ENCODE measurements at regions not wholly inside any gene's neighbourhood (a gene's known extent, or its start where the extent isn't known, plus 50 kb on each side); places are given as distances from the start of the nearest gene placed in this dataset.

GRCh38 chr5:155912291-155912690 is 414.7 kb upstream of the SGCD start:
- Histone ChIP-seq H2AFZ (ENCODE audit: low read depth, low read length, poor library complexity, severe bottlenecking) (no peak overlapping the region), H4K20me1 (ENCODE audit: insufficient read depth) (no peaks in the 10 kb centered on the region), H3K4me2 (ENCODE audit: low read length) (no peak overlapping the region), H3K79me2 (ENCODE audit: insufficient read depth, low read length) (no peaks in the 10 kb centered on the region), H3K27me3 (ENCODE audit: insufficient read depth, low read length) (no peaks in the 10 kb centered on the region), H3K9me3 (ENCODE audit: control insufficient read depth in 1 of 2, insufficient read depth in 1 of 2, low read depth in 1 of 2, low read length in 2 of 2) (peaks cover 0 to 4% of the 10 kb centered on the region in 2 experiments; a peak in 2 of 4 replicates), H3K36me3 (ENCODE audit: control insufficient read depth in 1 of 2, insufficient read depth in 2 of 2, low read length in 2 of 2) (no peaks in the 10 kb centered on the region), H3K27ac (ENCODE audit: low read depth, low read length) (no peak overlapping the region), H3K9ac (ENCODE audit: low read length) (no peak overlapping the region), H3K9me2 (ENCODE audit: insufficient read depth) (no peaks in the 10 kb centered on the region), H3K4me1 (ENCODE audit: control insufficient read depth in 1 of 2, insufficient read depth in 2 of 2, low read length in 2 of 2) (no peaks in the 10 kb centered on the region), H3K4me3 (replicated peaks in 1 of 2; ENCODE audit: low read depth in 1 of 2, low read length in 2 of 2) (no peak overlapping the region)
- ATAC-seq (no peak), DNase-seq (ENCODE audit: low read depth, low spot score) (no peak)
- ChIA-PET RAD21 (ENCODE audit: low non-redundant PET in 1 of 2, low total read pairs in 2 of 2, uncharacterized antibody in 2 of 2, unreplicated experiment in 2 of 2) (no interaction called here), POLR2A (no interaction called here), CTCF (no interaction called here)
- no TSS peak for BruUV-seq (replicated peaks)
- TF ChIP-seq CBX3 (IDR thresholded peaks at IDR 0.05; ENCODE audit: low read depth): no peak
- TF ChIP-seq RAD21 (IDR thresholded peaks at IDR 0.05; ENCODE audit: low read depth): no peak
- no peak for TF ChIP-seq ELF1 (IDR thresholded peaks at IDR 0.05; ENCODE audit: borderline replicate concordance, low read depth)
- no peak for TF ChIP-seq TCF7L2 (IDR thresholded peaks at IDR 0.05; ENCODE audit: borderline replicate concordance, extremely low read depth, insufficient read depth, insufficient read length)
- no peak for TF ChIP-seq POLR2AphosphoS5 (IDR thresholded peaks at IDR 0.05; ENCODE audit: low read depth, low read length)
- TF ChIP-seq POLR2A (IDR thresholded peaks at IDR 0.05; ENCODE audit: borderline replicate concordance, extremely low read depth, insufficient read depth, insufficient read length): no peak
- intact Hi-C loops (cut with micrococcal nuclease): no loop called here

DNA sequence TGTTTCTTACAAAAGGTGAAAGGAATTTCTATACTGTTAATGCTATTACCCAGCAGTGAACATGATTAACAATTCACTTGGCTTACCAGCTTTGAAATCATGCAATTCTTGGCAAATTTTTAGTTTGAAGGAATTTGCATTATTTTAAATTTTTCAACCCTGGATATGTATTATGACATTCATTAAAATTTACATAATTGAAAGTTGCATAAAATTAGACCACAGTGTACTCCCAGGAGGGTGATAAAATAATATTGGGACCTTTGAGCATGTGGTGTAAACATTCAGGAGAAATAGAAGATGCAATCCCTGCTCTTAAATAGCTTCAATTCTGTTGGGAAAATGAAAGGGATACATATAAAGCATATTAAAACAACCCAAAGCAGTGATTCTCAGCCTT is 412.2 kb upstream of the SGCD start:
- Histone ChIP-seq H3K9me3 (ENCODE audit: control insufficient read depth in 1 of 2, insufficient read depth in 1 of 2, low read depth in 1 of 2, low read length in 2 of 2) (peaks cover 0 to 7% of the 10 kb centered on the region in 2 experiments; a peak in 2 of 4 replicates), H2AFZ (ENCODE audit: low read depth, low read length, poor library complexity, severe bottlenecking) (no peak overlapping the region), H3K36me3 (ENCODE audit: control insufficient read depth in 1 of 2, insufficient read depth in 2 of 2, low read length in 2 of 2) (no peaks in the 10 kb centered on the region), H3K27me3 (ENCODE audit: insufficient read depth, low read length) (no peaks in the 10 kb centered on the region), H3K4me1 (ENCODE audit: control insufficient read depth in 1 of 2, insufficient read depth in 2 of 2, low read length in 2 of 2) (no peaks in the 10 kb centered on the region), H3K4me2 (ENCODE audit: low read length) (no peak overlapping the region), H3K27ac (ENCODE audit: low read depth, low read length) (no peak overlapping the region), H3K9ac (ENCODE audit: low read length) (no peak overlapping the region), H3K79me2 (ENCODE audit: insufficient read depth, low read length) (no peaks in the 10 kb centered on the region), H3K9me2 (ENCODE audit: insufficient read depth) (no peaks in the 10 kb centered on the region), H3K4me3 (replicated peaks in 1 of 2; ENCODE audit: low read depth in 1 of 2, low read length in 2 of 2) (no peak overlapping the region), H4K20me1 (ENCODE audit: insufficient read depth) (no peaks in the 10 kb centered on the region)
- ChIA-PET CTCF (no interaction called here), RAD21 (ENCODE audit: low non-redundant PET in 1 of 2, low total read pairs in 2 of 2, uncharacterized antibody in 2 of 2, unreplicated experiment in 2 of 2) (no interaction called here), POLR2A (no interaction called here)
- intact Hi-C loops (cut with micrococcal nuclease): no loop called here
- no TSS peak for BruUV-seq (replicated peaks)
- ATAC-seq (no peak), DNase-seq (ENCODE audit: low read depth, low spot score) (no peak)
- TF ChIP-seq RAD21 (IDR thresholded peaks at IDR 0.05; ENCODE audit: low read depth) (no peak), POLR2A (IDR thresholded peaks at IDR 0.05; ENCODE audit: borderline replicate concordance, extremely low read depth, insufficient read depth, insufficient read length) (no peak), ZBTB33 (IDR thresholded peaks at IDR 0.05; ENCODE audit: extremely low read depth, insufficient replicate concordance, low read length) (no peak), SP1 (IDR thresholded peaks at IDR 0.05; ENCODE audit: low read depth) (no peak), TCF7L2 (IDR thresholded peaks at IDR 0.05; ENCODE audit: borderline replicate concordance, extremely low read depth, insufficient read depth, insufficient read length) (no peak), MAX (IDR thresholded peaks at IDR 0.05) (no peak), YY1 (IDR thresholded peaks at IDR 0.05; ENCODE audit: extremely low read depth, insufficient replicate concordance, low read depth, low read length) (no peak), ZFX (IDR thresholded peaks at IDR 0.05) (no peak), FOSL1 (IDR thresholded peaks at IDR 0.05; ENCODE audit: low read depth) (no peak), REST (IDR thresholded peaks at IDR 0.05; ENCODE audit: low read depth) (no peak), SRF (IDR thresholded peaks at IDR 0.05; ENCODE audit: low read depth) (no peak), ZNF274 (IDR thresholded peaks at IDR 0.05; ENCODE audit: low read depth, low read length) (no peak), ELF1 (IDR thresholded peaks at IDR 0.05; ENCODE audit: borderline replicate concordance, low read depth) (no peak)
